A204.1 (cell line): ENCODE measurements at regions not wholly inside any gene's neighbourhood (a gene's known extent, or its start where the extent isn't known, plus 50 kb on each side); places are given as distances from the start of the nearest gene placed in this dataset.
"Not testable (repeated sequence)": the region's sequence is repeated elsewhere in the genome, so short reads cannot be mapped to it uniquely, and the experiment has no call there.

Experiments
- FAIRE-seq: peaks from 2 replicates; lab custom pipeline; 2012; peaks lifted over from hg19 to GRCh38; lab: Jason Lieb, UNC

DNA sequence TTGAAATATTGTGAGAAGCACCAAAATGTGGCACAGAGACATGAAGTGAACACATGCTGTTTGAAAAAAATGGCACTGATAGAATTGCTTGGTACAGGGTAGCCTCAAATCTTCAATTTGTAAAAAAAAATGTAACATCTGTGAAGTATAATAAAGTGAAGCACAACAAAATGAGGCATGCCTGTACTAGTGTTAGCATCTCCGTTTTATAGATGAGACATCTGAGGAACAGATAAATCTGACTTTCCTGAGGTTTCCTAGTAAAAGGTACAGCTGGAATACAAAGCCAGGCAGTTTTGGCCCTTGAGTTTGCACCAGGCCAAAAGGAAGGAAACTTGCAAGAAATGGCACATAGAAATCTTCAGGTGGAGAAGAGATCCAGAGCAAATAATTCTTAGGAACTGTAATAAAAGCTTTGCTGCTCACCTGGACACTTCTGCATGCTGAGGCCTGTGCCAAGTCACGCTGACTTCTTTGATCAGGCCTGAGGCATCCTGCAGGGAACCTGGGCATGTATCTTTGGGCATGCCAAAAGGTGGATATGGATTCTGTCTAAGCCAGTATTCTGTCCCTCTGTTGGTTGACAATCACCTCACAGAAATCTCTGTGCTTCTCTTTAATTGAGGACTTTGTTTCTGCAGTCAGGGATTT is 251.5 kb upstream of the PLPP4 start:
- no peak for FAIRE-seq

DNA sequence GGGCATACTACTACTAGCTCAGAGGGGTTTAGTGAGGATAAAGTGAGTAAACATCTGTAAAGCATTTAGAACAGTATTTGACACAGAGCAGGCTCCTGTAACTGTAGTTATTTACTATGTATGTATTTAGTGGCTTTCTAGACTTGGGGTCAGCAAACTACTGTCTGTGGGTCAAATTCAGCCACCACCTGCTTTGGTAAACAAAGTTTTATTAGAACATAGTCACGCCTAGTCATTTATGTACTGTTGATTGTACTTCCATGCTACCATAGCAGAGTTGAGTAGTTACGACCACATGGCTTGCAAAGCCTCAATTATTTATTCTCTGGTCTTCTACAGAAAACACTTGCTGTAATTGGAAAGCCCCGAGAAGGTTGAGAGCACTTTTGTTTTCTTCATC is 248.5 kb upstream of the PLPP4 start:
- no peak for FAIRE-seq

GRCh38 chr10:120209124-120209762 is 247.8 kb upstream of the PLPP4 start:
- FAIRE-seq, result no peak

GRCh38 chr10:120212275-120212674 is 244.8 kb upstream of the PLPP4 start:
- FAIRE-seq, result no peak

DNA sequence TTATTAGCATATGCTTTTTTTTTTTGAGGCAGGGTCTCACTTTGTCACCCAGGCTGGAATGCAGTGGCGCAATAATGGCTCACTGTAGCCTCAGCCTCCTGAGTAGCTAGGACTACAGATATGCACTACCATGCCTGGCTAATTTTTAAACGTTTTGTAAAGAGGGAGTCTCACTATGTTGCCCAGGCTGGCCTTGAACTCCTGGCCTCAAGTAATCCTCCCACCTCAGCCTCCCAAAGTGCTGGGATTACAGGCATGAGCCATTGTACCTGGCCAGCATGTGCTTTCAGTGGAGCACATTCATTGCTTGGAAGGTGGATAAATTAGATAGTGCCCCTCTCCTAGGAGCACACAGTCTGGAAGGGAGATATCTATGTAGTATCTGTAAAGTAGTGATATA is 243.7 kb upstream of the PLPP4 start:
- FAIRE-seq, result not testable (repeated sequence)

DNA sequence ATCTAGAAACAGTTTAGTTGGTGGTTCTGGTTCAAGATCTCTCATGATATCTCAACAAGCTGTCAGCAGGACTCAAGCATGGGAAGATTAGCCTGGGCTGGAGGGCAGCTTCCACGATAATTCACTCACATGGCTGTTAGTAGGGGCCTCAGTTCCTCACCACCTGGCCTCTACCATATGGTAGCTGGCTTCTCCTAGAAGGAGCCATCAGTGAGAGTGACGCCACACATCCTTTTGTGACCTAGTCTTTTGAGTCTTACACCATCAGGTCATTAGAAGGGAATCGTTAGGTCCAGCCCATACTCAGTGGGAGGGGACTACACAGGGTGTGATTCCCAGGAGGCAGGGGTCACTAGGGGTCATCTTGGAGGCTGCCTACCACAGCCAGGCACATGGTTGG is 239.3 kb upstream of the PLPP4 start:
- FAIRE-seq, result no peak

GRCh38 chr10:120221873-120222485 is 235.0 kb upstream of the PLPP4 start:
- no peak for FAIRE-seq

DNA sequence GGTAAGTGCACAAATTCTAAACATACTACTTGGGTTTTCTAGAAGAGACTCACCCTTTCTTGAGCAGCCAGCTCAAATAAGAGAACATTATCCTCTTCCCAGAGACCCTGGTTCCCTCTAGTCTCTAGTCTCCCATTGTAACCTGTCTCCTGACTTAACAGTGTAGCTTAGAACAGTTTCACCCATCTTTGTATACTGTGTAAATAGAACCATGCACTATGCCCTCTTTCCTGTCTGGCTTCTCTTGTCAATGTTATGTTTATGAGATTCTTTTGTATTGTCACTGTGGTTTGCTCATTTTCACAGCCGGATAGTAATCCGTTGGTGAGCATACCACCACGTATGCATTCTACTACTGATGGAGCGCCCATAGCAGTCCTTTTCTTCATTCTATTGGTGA is 227.4 kb upstream of the PLPP4 start:
- no peak for FAIRE-seq

GRCh38 chr10:120239695-120240094 is 217.3 kb upstream of the PLPP4 start:
- FAIRE-seq, result not testable (repeated sequence)

DNA sequence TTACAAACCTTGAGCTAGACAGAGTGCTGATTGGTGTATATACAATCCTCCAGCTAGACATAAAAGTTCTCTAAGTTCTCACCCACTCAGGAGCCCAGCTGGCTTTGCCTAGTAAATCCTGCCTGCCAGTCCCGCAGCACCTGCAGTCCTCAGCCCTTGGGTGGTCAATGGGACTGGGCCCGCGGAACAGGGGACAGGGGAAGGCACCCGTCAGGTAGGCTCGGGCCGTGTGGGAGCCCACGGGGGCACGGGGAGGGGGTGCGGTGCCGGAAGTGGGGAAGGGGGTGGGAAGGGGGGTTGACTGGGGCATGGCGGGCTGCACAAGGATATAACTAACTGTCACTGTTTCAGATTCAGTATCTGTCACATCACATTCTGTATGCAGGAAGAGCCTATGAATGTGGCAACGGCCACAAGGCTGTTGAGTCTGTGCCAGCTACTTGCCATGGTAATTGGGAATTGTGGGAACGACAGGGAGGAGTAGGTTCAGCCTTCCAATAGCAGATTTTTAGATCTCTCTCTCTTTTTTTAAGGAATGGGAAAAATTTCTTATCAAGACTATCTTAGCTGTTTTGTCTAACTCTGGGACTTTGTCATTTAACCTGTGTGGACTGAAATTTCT is 205.1 kb upstream of the PLPP4 start:
- no peak for FAIRE-seq

GRCh38 chr10:120253131-120253530 is 203.9 kb upstream of the PLPP4 start:
- FAIRE-seq, result no peak

DNA sequence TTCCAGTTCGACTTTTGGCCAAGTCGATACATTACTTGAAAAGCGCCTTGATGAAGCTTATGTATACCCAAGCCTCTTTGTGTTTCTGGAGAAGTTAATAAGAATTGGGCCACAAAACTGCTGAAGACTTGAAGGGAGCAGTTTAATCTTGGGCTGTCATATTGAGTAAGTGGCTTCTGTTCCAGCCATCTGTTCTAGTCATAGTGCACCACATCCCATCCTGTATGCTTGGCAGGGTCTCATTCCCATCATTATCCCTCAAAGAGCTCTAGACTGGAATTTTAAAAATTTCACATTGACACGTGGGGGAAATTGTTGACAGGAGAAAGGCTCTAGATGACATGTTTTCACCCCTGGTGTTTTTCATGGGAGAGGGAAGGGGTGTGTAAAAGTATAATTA is 196.6 kb upstream of the PLPP4 start:
- FAIRE-seq, result no peak

DNA sequence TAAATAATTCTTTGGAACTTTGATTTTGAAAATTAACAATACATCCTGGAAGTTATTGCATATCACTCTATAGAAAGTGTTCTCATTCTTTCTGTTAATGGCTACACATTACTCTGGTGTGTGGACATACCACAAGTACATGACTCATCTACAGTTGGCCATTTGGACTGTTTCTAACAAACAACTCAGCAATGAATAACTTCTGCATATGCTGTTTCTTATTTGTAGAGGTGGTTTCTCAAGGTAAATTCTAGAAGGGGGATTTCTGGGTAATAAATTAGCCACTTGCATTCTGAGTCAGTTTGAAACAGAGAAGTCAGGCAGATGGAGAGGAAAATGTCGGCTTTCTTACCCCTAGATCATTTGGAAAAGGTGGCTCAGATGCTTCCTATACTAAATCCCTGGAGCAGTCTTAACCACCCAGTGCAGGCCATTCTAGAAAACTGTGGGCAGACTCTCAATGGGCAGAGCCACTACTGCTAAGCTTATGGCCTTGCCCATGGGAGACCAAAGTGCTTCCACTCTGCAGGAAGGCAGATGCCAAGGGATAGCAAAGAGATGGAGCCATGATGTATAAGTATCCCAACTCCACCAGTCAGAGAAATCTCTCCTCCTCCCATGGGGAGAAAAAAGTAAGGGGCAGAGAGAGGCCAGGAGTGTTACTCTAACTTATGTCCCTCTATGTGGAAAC is 194.0 kb upstream of the PLPP4 start:
- no peak for FAIRE-seq

GRCh38 chr10:120266022-120266421 is 191.0 kb upstream of the PLPP4 start:
- no peak for FAIRE-seq

DNA sequence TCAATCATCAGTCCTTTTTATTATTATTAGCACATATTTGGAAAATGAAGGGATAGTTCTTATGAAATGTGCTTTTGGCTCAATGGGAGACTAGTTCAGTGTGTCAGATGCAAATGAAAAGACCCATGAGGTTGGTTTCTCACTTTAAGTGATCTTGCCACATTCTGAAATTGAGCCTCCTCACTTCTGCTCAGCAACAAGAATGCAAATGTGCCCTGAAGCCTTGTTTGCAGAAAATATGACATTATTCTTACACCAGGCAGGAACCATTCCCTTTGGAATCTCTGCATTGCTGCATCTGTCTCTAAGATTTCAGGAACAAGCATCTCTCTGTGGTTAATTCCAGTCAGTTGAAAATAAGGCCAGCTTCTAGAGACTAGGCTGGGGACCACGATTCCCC is 186.1 kb upstream of the PLPP4 start:
- FAIRE-seq, result no peak

DNA sequence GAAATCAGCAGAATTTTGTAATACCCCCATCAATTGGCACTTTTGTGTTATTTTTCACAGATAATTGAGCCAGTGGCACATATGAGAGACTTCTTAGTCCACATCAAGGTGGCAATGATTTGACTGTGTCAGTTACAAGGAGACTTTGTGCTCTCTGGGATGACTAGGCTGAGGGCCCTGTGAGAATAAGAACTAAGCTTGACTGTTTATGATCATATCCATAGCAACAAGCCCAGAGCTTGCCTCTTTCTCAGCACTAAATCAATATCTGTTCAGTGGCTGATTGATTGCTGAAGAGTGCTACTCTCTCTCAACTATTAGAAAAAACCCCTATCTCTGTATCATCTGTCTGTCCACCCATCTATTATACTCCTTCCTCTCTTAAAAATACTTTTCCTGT is 185.3 kb upstream of the PLPP4 start:
- FAIRE-seq, result no peak

GRCh38 chr10:120272350-120272749 is 184.7 kb upstream of the PLPP4 start:
- FAIRE-seq, result no peak

- no peak for FAIRE-seq
These were observed 179.0 kb upstream of the PLPP4 start for GRCh38 chr10:120278069-120278468.

DNA sequence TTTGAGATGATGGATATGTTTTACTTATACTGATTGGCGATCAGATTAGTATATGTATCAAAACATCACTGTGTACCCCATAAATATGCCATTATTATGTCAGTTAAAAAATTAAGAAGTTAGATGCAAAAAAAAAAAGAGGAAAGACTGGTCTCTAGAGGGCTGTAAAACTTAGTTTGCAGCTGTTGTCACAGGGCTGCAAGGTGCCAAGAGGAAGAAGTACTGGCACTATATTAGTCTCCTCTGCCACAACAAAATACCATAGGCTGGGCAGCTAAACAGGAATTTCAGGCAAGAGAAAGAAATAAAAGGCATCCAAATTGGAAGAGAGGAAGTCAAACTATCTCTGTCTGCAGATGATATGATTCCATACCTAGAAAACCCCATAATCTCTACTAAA is 177.8 kb upstream of the PLPP4 start:
- no peak for FAIRE-seq

GRCh38 chr10:120282421-120282820 is 174.6 kb upstream of the PLPP4 start:
- no peak for FAIRE-seq

DNA sequence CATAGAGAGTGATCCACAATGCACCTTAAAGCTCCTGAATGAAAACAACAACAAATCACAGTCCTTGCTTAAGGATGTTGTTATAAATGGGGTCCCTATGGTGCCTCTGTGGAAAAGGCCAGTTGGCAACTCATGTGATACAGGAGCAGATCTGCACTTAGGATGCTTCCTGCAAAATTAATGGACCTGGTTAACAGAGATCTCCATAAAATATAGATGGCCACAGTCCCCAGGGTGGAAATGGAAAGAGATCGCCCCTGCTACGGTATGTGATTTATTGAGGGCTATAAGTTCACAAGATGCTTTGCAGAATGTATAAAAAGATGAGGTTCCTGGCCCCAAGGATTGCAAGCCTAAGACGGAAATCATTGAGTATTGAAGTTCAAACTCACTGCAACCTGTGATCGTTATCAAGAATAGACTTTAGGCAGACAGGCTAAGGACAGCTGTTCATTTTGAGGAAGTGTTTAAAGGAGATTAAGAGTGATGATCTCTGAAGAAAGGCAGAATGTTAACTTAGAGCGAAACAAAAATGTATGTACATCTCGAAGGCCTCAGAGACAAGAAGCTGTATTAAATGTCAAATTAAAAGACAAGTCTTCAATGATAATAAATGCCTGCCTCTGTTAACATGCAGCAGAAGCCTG is 174.1 kb upstream of the PLPP4 start:
- FAIRE-seq, result no peak

GRCh38 chr10:120285408-120285807 is 171.6 kb upstream of the PLPP4 start:
- no peak for FAIRE-seq
